ENCODE measurements at regions not wholly inside any gene's neighbourhood (a gene's known extent, or its start where the extent isn't known, plus 50 kb on each side); places are given as distances from the start of the nearest gene placed in this dataset.

DNA sequence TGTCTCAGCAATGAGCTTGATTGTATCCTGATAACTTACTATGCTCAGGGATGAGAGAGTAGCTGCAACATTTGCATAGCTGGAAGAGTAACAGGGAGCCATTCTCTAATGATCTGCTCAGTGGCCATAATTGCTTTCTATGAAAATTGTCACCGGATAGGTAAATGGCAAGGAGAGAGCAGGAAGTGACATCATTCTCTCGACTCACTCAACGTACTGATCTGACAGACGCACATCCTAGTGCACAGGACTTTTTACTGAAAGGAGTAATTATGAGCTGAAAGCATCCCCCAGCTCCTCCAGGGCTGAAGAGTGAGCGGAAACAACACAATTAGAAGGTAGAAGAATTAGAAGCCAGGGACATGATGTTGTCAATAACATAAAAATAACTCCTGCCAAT is 71.8 kb downstream of the IRX5 start:
- TF ChIP-seq, protein P1, sequence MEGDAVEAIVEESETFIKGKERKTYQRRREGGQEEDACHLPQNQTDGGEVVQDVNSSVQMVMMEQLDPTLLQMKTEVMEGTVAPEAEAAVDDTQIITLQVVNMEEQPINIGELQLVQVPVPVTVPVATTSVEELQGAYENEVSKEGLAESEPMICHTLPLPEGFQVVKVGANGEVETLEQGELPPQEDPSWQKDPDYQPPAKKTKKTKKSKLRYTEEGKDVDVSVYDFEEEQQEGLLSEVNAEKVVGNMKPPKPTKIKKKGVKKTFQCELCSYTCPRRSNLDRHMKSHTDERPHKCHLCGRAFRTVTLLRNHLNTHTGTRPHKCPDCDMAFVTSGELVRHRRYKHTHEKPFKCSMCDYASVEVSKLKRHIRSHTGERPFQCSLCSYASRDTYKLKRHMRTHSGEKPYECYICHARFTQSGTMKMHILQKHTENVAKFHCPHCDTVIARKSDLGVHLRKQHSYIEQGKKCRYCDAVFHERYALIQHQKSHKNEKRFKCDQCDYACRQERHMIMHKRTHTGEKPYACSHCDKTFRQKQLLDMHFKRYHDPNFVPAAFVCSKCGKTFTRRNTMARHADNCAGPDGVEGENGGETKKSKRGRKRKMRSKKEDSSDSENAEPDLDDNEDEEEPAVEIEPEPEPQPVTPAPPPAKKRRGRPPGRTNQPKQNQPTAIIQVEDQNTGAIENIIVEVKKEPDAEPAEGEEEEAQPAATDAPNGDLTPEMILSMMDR (IDR thresholded peaks at IDR 0.05) = no peak
- TF ChIP-seq POLR2A (IDR thresholded peaks at IDR 0.05) = no peak

Data from Peyer's patch (tissue), 4 donors.